Uterus (tissue), 3 donors: ENCODE measurements at regions not wholly inside any gene's neighbourhood (a gene's known extent, or its start where the extent isn't known, plus 50 kb on each side); places are given as distances from the start of the nearest gene placed in this dataset.

ENCODE experiments used
- DNase-seq, 2 donors: peaks; one replicate each; pipeline ENCODE4 v3.0.0-alpha.2; 2019 to 2020
- H3K27ac ChIP-seq, 2 donors: fragments of 200-600 bp; sonication (generic); 1 replicate in 1 of 2; 2 replicates in 1 of 2; pipeline ENCODE4 v1.5.1; 2016 to 2018
- H3K27me3 ChIP-seq, 2 donors: fragments of 200-600 bp; sonication (generic); one replicate each; pipeline ENCODE4 v1.5.1; 2018 to 2019; ENCODE audit warnings: control low read depth in 1 of 2
- H3K36me3 ChIP-seq, 2 donors: fragments of 200-600 bp; sonication (generic); one replicate each; pipeline ENCODE4 v1.5.1; 2019; ENCODE audit warnings: control low read depth in 1 of 2
- H3K4me1 ChIP-seq, 2 donors: fragments of 200-600 bp; sonication (generic); one replicate each; pipeline ENCODE4 v1.5.1; 2018 to 2019; ENCODE audit warnings: control low read depth in 1 of 2
- H3K4me3 ChIP-seq, 2 donors: fragments of 200-600 bp; sonication (generic); 1 replicate in 1 of 2; 2 replicates in 1 of 2; pipeline ENCODE4 v1.5.1; 2018 to 2019; ENCODE audit warnings: mild to moderate bottlenecking in 1 of 2
- H3K9me3 ChIP-seq, 2 donors: fragments of 200-600 bp; sonication (generic); one replicate each; pipeline ENCODE4 v1.5.1; 2019; ENCODE audit warnings: control low read depth in 1 of 2
- CTCF ChIP-seq, 4 experiments: fragments of 200-600 bp in 2 of 4; fragments of 450-650 bp in 2 of 4; sonication (generic) in 2 of 4; IDR thresholded peaks; one replicate each; pipeline ENCODE4 v1.5.1; 2016 to 2019; ENCODE audit warnings: antibody characterized with exemption in 4 of 4, mild to moderate bottlenecking in 2 of 4, moderate library complexity in 1 of 4
- POLR2A ChIP-seq, 2 donors: fragments of 450-650 bp; IDR thresholded peaks; one replicate each; pipeline ENCODE4 v1.6.1; 2016; ENCODE audit warnings: antibody characterized with exemption in 2 of 2, mild to moderate bottlenecking in 1 of 2, moderate library complexity in 1 of 2
- intact Hi-C: fragments of 100-400 bp; cut with DNase I; formaldehyde crosslinking; loops from one replicate; pipeline ENCODE4 v1.15.1; 2023; ENCODE audit warnings: low total_unique reads
- donor health status: DM: yes; HTN: yes; CAD: no.

GRCh38 chr6:91538622-91539021 is 951.8 kb upstream of the MAP3K7 start:
- Histone ChIP-seq H3K4me1 (no peaks in the 10 kb centered on the region), H3K4me3 (no peak overlapping the region), H3K27me3 (no peaks in the 10 kb centered on the region), H3K9me3 (no peaks in the 10 kb centered on the region), H3K27ac (no peak overlapping the region), H3K36me3 (no peaks in the 10 kb centered on the region)
- DNase-seq: no peak
- no peak for TF ChIP-seq POLR2A (IDR thresholded peaks at IDR 0.05)
- no peak for TF ChIP-seq CTCF (IDR thresholded peaks at IDR 0.05)
- intact Hi-C loops: no loop called here

GRCh38 chr6:91534614-91535013 is 947.7 kb upstream of the MAP3K7 start:
- DNase-seq: no peak
- Histone ChIP-seq H3K9me3 (no peaks in the 10 kb centered on the region), H3K4me3 (no peak overlapping the region), H3K27ac (no peak overlapping the region), H3K36me3 (no peaks in the 10 kb centered on the region), H3K4me1 (no peaks in the 10 kb centered on the region), H3K27me3 (no peaks in the 10 kb centered on the region)
- intact Hi-C loops: no loop called here
- TF ChIP-seq POLR2A (IDR thresholded peaks at IDR 0.05): no peak
- TF ChIP-seq CTCF (IDR thresholded peaks at IDR 0.05): no peak

GRCh38 chr6:91523511-91523910 is 936.6 kb upstream of the MAP3K7 start:
- no peaks in the 10 kb centered on the region for H3K9me3 ChIP-seq
- no peak overlapping the region for H3K4me3 ChIP-seq
- H3K4me1 ChIP-seq: no peaks in the 10 kb centered on the region
- intact Hi-C loops: no loop called here
- no peaks in the 10 kb centered on the region for H3K27me3 ChIP-seq
- no peak overlapping the region for H3K27ac ChIP-seq
- H3K36me3 ChIP-seq: no peaks in the 10 kb centered on the region
- DNase-seq: no peak
- TF ChIP-seq POLR2A (IDR thresholded peaks at IDR 0.05): no peak

- no peak for DNase-seq
- no peaks in the 10 kb centered on the region for H3K9me3 ChIP-seq
- H3K36me3 ChIP-seq: no peaks in the 10 kb centered on the region
- no peaks in the 10 kb centered on the region for H3K4me1 ChIP-seq
- H3K4me3 ChIP-seq: no peak overlapping the region
- intact Hi-C loops: no loop called here
- no peak overlapping the region for H3K27ac ChIP-seq
- no peaks in the 10 kb centered on the region for H3K27me3 ChIP-seq
- no peak for TF ChIP-seq POLR2A (IDR thresholded peaks at IDR 0.05)
- TF ChIP-seq CTCF (IDR thresholded peaks at IDR 0.05): no peak
Measured at GRCh38 chr6:91521999-91522398, 935.1 kb upstream of the MAP3K7 start.

- Histone ChIP-seq H3K27ac (no peak overlapping the region), H3K4me3 (no peak overlapping the region), H3K36me3 (no peaks in the 10 kb centered on the region), H3K4me1 (no peaks in the 10 kb centered on the region), H3K27me3 (no peaks in the 10 kb centered on the region), H3K9me3 (no peaks in the 10 kb centered on the region)
- intact Hi-C loops: no loop called here
- no peak for DNase-seq
- TF ChIP-seq POLR2A (IDR thresholded peaks at IDR 0.05): no peak
- no peak for TF ChIP-seq CTCF (IDR thresholded peaks at IDR 0.05)
Measured at GRCh38 chr6:91509711-91510110, 922.8 kb upstream of the MAP3K7 start.

- H3K36me3 ChIP-seq: no peaks in the 10 kb centered on the region
- no peaks in the 10 kb centered on the region for H3K4me1 ChIP-seq
- no peak for DNase-seq
- no peaks in the 10 kb centered on the region for H3K9me3 ChIP-seq
- TF ChIP-seq POLR2A (IDR thresholded peaks at IDR 0.05) (no peak), CTCF (IDR thresholded peaks at IDR 0.05) (no peak)
- no peak overlapping the region for H3K4me3 ChIP-seq
- no peaks in the 10 kb centered on the region for H3K27me3 ChIP-seq
- intact Hi-C loops: no loop called here
- no peak overlapping the region for H3K27ac ChIP-seq
Measured at GRCh38 chr6:91509039-91509438, 922.2 kb upstream of the MAP3K7 start.
